CD4-positive, alpha-beta T cell treated with Interleukin-21 for 1 hour (primary cell): ENCODE measurements at regions not wholly inside any gene's neighbourhood (a gene's known extent, or its start where the extent isn't known, plus 50 kb on each side); places are given as distances from the start of the nearest gene placed in this dataset.

Source experiments
- DNase-seq: peaks from one replicate; pipeline ENCODE4 v3.0.0-alpha.2; 2020

DNA sequence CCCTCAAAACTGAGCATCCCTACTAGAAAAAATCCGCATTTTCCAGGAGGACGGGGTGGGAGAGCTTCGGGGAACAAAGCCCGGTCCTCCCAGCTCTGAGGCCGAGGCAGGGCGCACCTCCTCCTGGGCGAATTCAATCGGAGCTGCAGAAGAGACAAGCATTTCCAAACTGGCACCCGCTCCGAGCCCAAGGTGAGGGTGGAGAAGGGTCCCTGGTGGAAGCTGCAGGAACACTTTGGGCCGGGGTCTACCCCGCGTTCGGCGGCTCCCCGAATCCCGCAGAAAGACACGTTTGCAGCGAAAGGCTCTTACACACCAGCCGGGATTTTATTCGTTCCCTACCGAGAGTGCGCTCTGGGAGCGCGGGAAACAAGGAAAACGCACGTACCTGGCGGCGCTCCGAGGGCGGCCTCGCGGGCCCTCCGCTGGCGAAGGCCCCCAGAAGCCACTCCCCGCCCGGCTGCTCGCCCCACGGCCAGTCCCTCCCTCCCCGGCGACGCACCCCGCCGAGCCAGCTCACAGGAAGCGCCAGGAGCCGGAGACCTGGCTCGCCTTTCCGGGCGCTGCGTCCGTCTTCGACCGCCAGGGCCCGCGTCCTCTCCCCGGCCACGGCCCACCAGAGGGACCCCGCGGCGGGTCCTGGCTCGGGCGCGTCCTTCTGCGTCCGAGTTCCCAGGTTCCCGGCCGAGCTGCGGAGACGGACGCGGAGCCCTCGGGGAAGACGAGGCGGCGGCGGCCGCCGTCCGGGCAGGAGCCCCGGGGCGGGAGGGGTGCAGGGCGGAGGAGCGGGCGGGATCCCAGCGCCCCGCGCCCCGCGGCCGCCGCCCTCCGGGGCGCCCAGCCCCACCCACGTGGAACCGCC, 49.8 kb upstream of the BAHCC1 start:
- DNase-seq: peak; percentile 45
